ENCODE measurements at regions not wholly inside any gene's neighbourhood (a gene's known extent, or its start where the extent isn't known, plus 50 kb on each side); places are given as distances from the start of the nearest gene placed in this dataset.
A peak's percentile ranks its signal among the peaks of the same experiment; 100 is the strongest.

GRCh38 chr1:73577206-73577605 lies 620.8 kb downstream of the LRRIQ3 start:
- TF ChIP-seq, protein P1, sequence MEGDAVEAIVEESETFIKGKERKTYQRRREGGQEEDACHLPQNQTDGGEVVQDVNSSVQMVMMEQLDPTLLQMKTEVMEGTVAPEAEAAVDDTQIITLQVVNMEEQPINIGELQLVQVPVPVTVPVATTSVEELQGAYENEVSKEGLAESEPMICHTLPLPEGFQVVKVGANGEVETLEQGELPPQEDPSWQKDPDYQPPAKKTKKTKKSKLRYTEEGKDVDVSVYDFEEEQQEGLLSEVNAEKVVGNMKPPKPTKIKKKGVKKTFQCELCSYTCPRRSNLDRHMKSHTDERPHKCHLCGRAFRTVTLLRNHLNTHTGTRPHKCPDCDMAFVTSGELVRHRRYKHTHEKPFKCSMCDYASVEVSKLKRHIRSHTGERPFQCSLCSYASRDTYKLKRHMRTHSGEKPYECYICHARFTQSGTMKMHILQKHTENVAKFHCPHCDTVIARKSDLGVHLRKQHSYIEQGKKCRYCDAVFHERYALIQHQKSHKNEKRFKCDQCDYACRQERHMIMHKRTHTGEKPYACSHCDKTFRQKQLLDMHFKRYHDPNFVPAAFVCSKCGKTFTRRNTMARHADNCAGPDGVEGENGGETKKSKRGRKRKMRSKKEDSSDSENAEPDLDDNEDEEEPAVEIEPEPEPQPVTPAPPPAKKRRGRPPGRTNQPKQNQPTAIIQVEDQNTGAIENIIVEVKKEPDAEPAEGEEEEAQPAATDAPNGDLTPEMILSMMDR (conservative IDR thresholded peaks at IDR 0.05; ENCODE audit: low read depth, low read length), result no peak
- DNase-seq (ENCODE audit: low read depth), result no peak
- no peak overlapping the region for H3K4me3 ChIP-seq (ENCODE audit: low read length)

- no peak overlapping the region for H3K4me3 ChIP-seq (ENCODE audit: low read length)
- peak; percentile 11 for DNase-seq (ENCODE audit: low read depth)
- TF ChIP-seq, protein P1 (conservative IDR thresholded peaks at IDR 0.05; ENCODE audit: low read depth, low read length), result no peak
Observed at GRCh38 chr1:73576083-73576482, 621.9 kb downstream of the LRRIQ3 start.

- no peak overlapping the region for H3K4me3 ChIP-seq (ENCODE audit: low read length)
- DNase-seq (ENCODE audit: low read depth), result no peak
- TF ChIP-seq, protein P1 (conservative IDR thresholded peaks at IDR 0.05; ENCODE audit: low read depth, low read length), result no peak
Observed at GRCh38 chr1:73564294-73564693, 633.7 kb downstream of the LRRIQ3 start.

- no peak overlapping the region for H3K4me3 ChIP-seq (ENCODE audit: low read length)
- TF ChIP-seq, protein P1 (conservative IDR thresholded peaks at IDR 0.05; ENCODE audit: low read depth, low read length), result no peak
- no peak for DNase-seq (ENCODE audit: low read depth)
Observed at GRCh38 chr1:73556270-73556669, 641.7 kb downstream of the LRRIQ3 start.

DNA sequence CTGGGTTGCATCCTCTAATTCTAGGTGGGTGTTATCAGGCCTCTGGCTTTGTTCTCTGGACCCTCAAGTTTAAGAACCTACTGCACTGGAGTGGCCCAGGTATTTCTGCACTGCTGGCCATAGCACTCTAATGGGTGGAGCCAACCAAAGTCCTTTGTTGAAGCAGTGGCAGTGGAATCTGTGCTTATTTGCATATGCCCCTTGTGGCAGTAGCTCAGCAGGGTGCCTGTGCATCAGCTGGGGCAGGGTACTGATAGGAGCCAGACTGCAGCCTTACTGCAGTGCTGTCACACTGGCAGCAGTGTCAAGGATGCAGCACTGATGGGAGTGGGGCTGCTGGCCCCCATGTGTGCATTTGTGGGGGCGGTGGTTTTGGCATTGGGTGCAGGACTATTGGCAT lies 660.6 kb downstream of the LRRIQ3 start:
- DNase-seq (ENCODE audit: low read depth), result no peak
- TF ChIP-seq, protein P1 (conservative IDR thresholded peaks at IDR 0.05; ENCODE audit: low read depth, low read length), result no peak
- H3K4me3 ChIP-seq (ENCODE audit: low read length), result no peak overlapping the region

GRCh38 chr1:73517603-73518191 lies 680.3 kb downstream of the LRRIQ3 start:
- TF ChIP-seq, protein P1 (conservative IDR thresholded peaks at IDR 0.05; ENCODE audit: low read depth, low read length), result no peak
- no peak overlapping the region for H3K4me3 ChIP-seq (ENCODE audit: low read length)
- DNase-seq (ENCODE audit: low read depth), result no peak

DNA sequence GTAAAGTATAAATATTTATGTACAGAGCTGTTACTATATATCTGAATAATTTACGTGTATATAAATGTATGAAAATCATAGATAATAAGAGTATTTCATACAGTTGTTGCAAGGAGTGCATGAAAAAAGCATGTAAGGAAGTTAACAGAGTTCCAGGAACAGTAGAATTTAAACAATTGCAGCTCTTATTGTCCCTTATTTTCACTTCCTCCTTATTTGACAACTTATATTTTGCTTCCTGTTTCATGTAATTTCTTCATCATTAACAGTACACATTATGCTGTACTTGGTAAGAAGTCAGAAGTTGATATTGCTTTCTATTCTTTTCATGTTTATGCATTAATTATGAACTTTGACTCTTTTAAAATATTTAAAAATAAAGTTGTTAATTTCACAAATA lies 681.5 kb downstream of the LRRIQ3 start:
- no peak overlapping the region for H3K4me3 ChIP-seq (ENCODE audit: low read length)
- TF ChIP-seq, protein P1 (conservative IDR thresholded peaks at IDR 0.05; ENCODE audit: low read depth, low read length), result no peak
- no peak for DNase-seq (ENCODE audit: low read depth)

Data from retinal pigment epithelial cell (primary cell).